B cell (primary cell): ENCODE measurements at regions not wholly inside any gene's neighbourhood (a gene's known extent, or its start where the extent isn't known, plus 50 kb on each side); places are given as distances from the start of the nearest gene placed in this dataset.

Source experiments
- ATAC-seq: fragments of 200-7000 bp; cut with Tn5 transposase; one replicate; pipeline ENCODE4 v1.10.0; 2021; ENCODE audit warnings: low read depth, mild to moderate bottlenecking, moderate number of reproducible peaks, moderate library complexity
- CTCF ChIA-PET: fragments of 350-600 bp; sonication (Branson Sonifier 250); formaldehyde crosslinking; loops from one replicate; lab custom pipeline; 2021; ENCODE audit warnings: antibody characterized with exemption, inconsistent platforms; lab: Charles Lee
- POLR2A ChIA-PET: fragments of 350-600 bp; sonication (Branson Sonifier 250); formaldehyde crosslinking; loops from one replicate; lab custom pipeline; 2021; ENCODE audit warnings: antibody characterized with exemption; lab: Charles Lee
- DNase-seq: peaks from one replicate; pipeline ENCODE4 v3.0.0; 2013
- H2AFZ ChIP-seq: 2 replicates; pipeline ENCODE4 v1.6.1; 2012; ENCODE audit warnings: mild to moderate bottlenecking, low read depth, low read length; ENCODE audit not compliant: insufficient read depth, poor library complexity, severe bottlenecking
- H3K27ac ChIP-seq, 2 donors: 1 replicate in 1 of 2; 2 replicates in 1 of 2; pipeline ENCODE4 v1.5.1; 2012 to 2013; ENCODE audit warnings: low read length in 2 of 2, mild to moderate bottlenecking in 2 of 2, moderate library complexity in 1 of 2
- H3K27me3 ChIP-seq, 4 experiments: fragments of 200-600 bp in 1 of 4; sonication (generic) in 1 of 4; replicated peaks in 1 of 4; 1 replicate in 2 of 4; 2 replicates in 2 of 4; pipeline versions ENCODE4 v1.6.1 to v1.7.0; 2013 to 2016; ENCODE audit warnings: low read length in 3 of 4, mild to moderate bottlenecking in 2 of 4, mixed read lengths in 1 of 4, moderate library complexity in 1 of 4; ENCODE audit not compliant: insufficient read depth in 4 of 4, control insufficient read depth in 3 of 4; ENCODE audit errors: control extremely low read depth in 1 of 4
- H3K36me3 ChIP-seq, 2 experiments: replicated peaks in 1 of 2; 1 replicate in 1 of 2; 2 replicates in 1 of 2; pipeline versions ENCODE4 v1.6.1 to v1.7.1; 2013; ENCODE audit warnings: low read length in 1 of 2; ENCODE audit not compliant: insufficient read depth in 2 of 2, control insufficient read depth in 1 of 2; ENCODE audit errors: control extremely low read depth in 1 of 2, extremely low read depth in 1 of 2
- H3K4me1 ChIP-seq, 2 donors: fragments of 200-600 bp in 1 of 2; sonication (generic) in 1 of 2; 1 replicate in 1 of 2; 2 replicates in 1 of 2; pipeline versions ENCODE4 v1.5.1 to v1.6.1; 2013 to 2017; ENCODE audit warnings: low read length in 2 of 2; ENCODE audit not compliant: control insufficient read depth in 2 of 2, insufficient read depth in 2 of 2
- H3K4me2 ChIP-seq: replicated peaks from 2 replicates; pipeline ENCODE3; 2012; ENCODE audit warnings: mild to moderate bottlenecking, low read depth, low read length; ENCODE audit not compliant: poor library complexity, severe bottlenecking
- H3K4me3 ChIP-seq, 5 experiments: fragments of 200-600 bp in 1 of 5; sonication (generic) in 1 of 5; 1 replicate in 3 of 5; 2 replicates in 2 of 5; pipeline versions ENCODE4 v1.5.1 to v1.7.0; 2011 to 2016; ENCODE audit warnings: low read length in 4 of 5, mild to moderate bottlenecking in 4 of 5, low read depth in 2 of 5, control low read depth in 1 of 5, moderate library complexity in 1 of 5; ENCODE audit not compliant: insufficient read depth in 1 of 5; ENCODE audit errors: control extremely low read depth in 1 of 5, extremely low read depth in 1 of 5
- H3K79me2 ChIP-seq: fragments of 200-600 bp; sonication (generic); one replicate; pipeline ENCODE4 v1.6.0; 2016; ENCODE audit warnings: low read length; ENCODE audit not compliant: control insufficient read depth, insufficient read depth
- H3K9ac ChIP-seq: fragments of 200-600 bp; sonication (generic); 2 replicates; pipeline ENCODE4 v1.6.1; 2017; ENCODE audit warnings: mild to moderate bottlenecking, low read length, moderate library complexity
- H3K9me3 ChIP-seq, 3 donors: one replicate each; pipeline versions ENCODE4 v1.6.1 to v1.7.1; 2013; ENCODE audit warnings: low read length in 2 of 3; ENCODE audit not compliant: control insufficient read depth in 2 of 3, insufficient read depth in 1 of 3; ENCODE audit errors: control extremely low read depth in 1 of 3
- H4K20me1 ChIP-seq: 2 replicates; pipeline ENCODE4 v1.6.0; 2012; ENCODE audit warnings: mild to moderate bottlenecking, low read length; ENCODE audit not compliant: insufficient read depth, control insufficient read depth, poor library complexity, severe bottlenecking
- H3K27ac Mint-ChIP-seq: one replicate; pipeline ENCODE4 v1.8.0; 2021; ENCODE audit warnings: mixed read lengths
- H3K27me3 Mint-ChIP-seq: one replicate; pipeline ENCODE4 v1.8.0; 2021; ENCODE audit warnings: mixed read lengths
- H3K4me1 Mint-ChIP-seq: one replicate; pipeline ENCODE4 v1.8.0; 2021; ENCODE audit warnings: mixed read lengths
- H3K4me3 Mint-ChIP-seq: one replicate; pipeline ENCODE4 v1.8.0; 2021; ENCODE audit warnings: mixed read lengths
- H3K9me3 Mint-ChIP-seq: one replicate; pipeline ENCODE4 v1.8.0; 2022; ENCODE audit warnings: mixed read lengths; ENCODE audit not compliant: insufficient read depth
- CTCF ChIP-seq: fragments of 200-600 bp; IDR thresholded peaks from one replicate; pipeline ENCODE4 v1.8.0; 2022; ENCODE audit warnings: antibody characterized with exemption, mild to moderate bottlenecking
- EZH2 ChIP-seq: IDR thresholded peaks from 2 replicates; pipeline ENCODE4 v1.6.1; 2012; ENCODE audit warnings: borderline replicate concordance, low read depth, mild to moderate bottlenecking, moderate library complexity, low read length; ENCODE audit not compliant: insufficient read depth, poor library complexity, severe bottlenecking
- WGBS: methylation state at CpG from one replicate; pipeline ENCODE4 v1.1.5; 2013; ENCODE audit warnings: missing lambda C conversion rate; ENCODE audit not compliant: insufficient coverage; 5-methylcytosine and 5-hydroxymethylcytosine counted together
- intact Hi-C: fragments of 100-400 bp; cut with micrococcal nuclease; formaldehyde crosslinking; loops from one replicate; pipeline ENCODE4 v1.10.0; 2022

- Histone ChIP-seq H3K27me3 (no peaks in the 10 kb centered on the region), H3K9ac (no peak overlapping the region), H3K9me3 (peaks cover 0 to 14% (median 3%) of the 10 kb centered on the region in 3 donors), H3K79me2 (no peaks in the 10 kb centered on the region), H3K4me1 (no peaks in the 10 kb centered on the region), H3K36me3 (no peaks in the 10 kb centered on the region), H2AFZ (no peak overlapping the region), H3K27ac (no peak overlapping the region), H4K20me1 (no peaks in the 10 kb centered on the region), H3K4me3 (no peak overlapping the region), H3K4me2 (no peak overlapping the region)
- H3K9me3 Mint-ChIP-seq: peaks cover 15% of the 10 kb centered on the region
- H3K4me1 Mint-ChIP-seq: no peaks in the 10 kb centered on the region
- ChIA-PET POLR2A (no interaction called here), CTCF (no interaction called here)
- intact Hi-C loops: no loop called here
- 100% methylated on average over 1 of the region's 6 CpGs for WGBS
- ATAC-seq: no peak
- no peak for TF ChIP-seq CTCF
- no peak for TF ChIP-seq EZH2
- H3K27me3 Mint-ChIP-seq: no peaks in the 10 kb centered on the region
- no peak overlapping the region for H3K27ac Mint-ChIP-seq
- H3K4me3 Mint-ChIP-seq: no peak overlapping the region
- no peak for DNase-seq
Measured at GRCh38 chr14:98028162-98028561, 1231.0 kb downstream of the VRK1 start.

GRCh38 chr14:98035396-98035795, 1236.6 kb downstream of the BCL11B start:
- Histone ChIP-seq H3K27ac (no peak overlapping the region), H3K9ac (no peak overlapping the region), H3K36me3 (no peaks in the 10 kb centered on the region), H3K79me2 (no peaks in the 10 kb centered on the region), H3K4me2 (no peak overlapping the region), H3K4me1 (no peaks in the 10 kb centered on the region), H3K4me3 (no peak overlapping the region), H4K20me1 (no peaks in the 10 kb centered on the region), H2AFZ (no peak overlapping the region), H3K9me3 (peaks cover 0 to 18% (median 5%) of the 10 kb centered on the region in 3 donors), H3K27me3 (no peaks in the 10 kb centered on the region)
- WGBS: 90% methylated on average over 3 of the region's 4 CpGs
- H3K4me1 Mint-ChIP-seq: no peaks in the 10 kb centered on the region
- ChIA-PET POLR2A (no interaction called here), CTCF (no interaction called here)
- no peak overlapping the region for H3K27ac Mint-ChIP-seq
- intact Hi-C loops: no loop called here
- ATAC-seq (no peak), DNase-seq (no peak)
- TF ChIP-seq EZH2 (no peak), CTCF (no peak)
- peaks cover 4% of the 10 kb centered on the region for H3K9me3 Mint-ChIP-seq
- no peak overlapping the region for H3K4me3 Mint-ChIP-seq
- no peaks in the 10 kb centered on the region for H3K27me3 Mint-ChIP-seq
